Globus pallidus (tissue), 1 donor: ENCODE measurements at regions not wholly inside any gene's neighbourhood (a gene's known extent, or its start where the extent isn't known, plus 50 kb on each side); places are given as distances from the start of the nearest gene placed in this dataset.

Experiments used
- DNase-seq: peaks from one replicate; pipeline ENCODE4 v3.0.0-alpha.2; 2015; ENCODE audit warnings: low spot score

GRCh38 chr2:223523551-223524001 is 78.6 kb downstream of the SCG2 start:
- no peak for DNase-seq

- DNase-seq = no peak
Observed at GRCh38 chr2:223524066-223524465, 78.1 kb downstream of the SCG2 start.

GRCh38 chr2:223526106-223526505 is 76.1 kb downstream of the SCG2 start:
- DNase-seq = no peak

GRCh38 chr2:223528036-223528435 is 74.1 kb downstream of the SCG2 start:
- no peak for DNase-seq

- no peak for DNase-seq
Observed at GRCh38 chr2:223529696-223530095, 72.5 kb downstream of the SCG2 start.

GRCh38 chr2:223530811-223531210 is 71.3 kb downstream of the SCG2 start:
- DNase-seq = no peak

- no peak for DNase-seq
Observed at GRCh38 chr2:223532161-223532560, 70.0 kb downstream of the SCG2 start.

GRCh38 chr2:223532712-223533111 is 69.4 kb downstream of the SCG2 start:
- no peak for DNase-seq

- no peak for DNase-seq
Observed at GRCh38 chr2:223536546-223536945, 65.6 kb downstream of the SCG2 start.

GRCh38 chr2:223537115-223537514 is 65.0 kb downstream of the SCG2 start:
- DNase-seq = no peak

- DNase-seq = peak; percentile 17
Observed at GRCh38 chr2:223537651-223538601, 64.2 kb downstream of the SCG2 start.

GRCh38 chr2:223538920-223539440 is 63.2 kb downstream of the SCG2 start:
- DNase-seq = peak; percentile 13

GRCh38 chr2:223541546-223541945 is 60.6 kb downstream of the SCG2 start:
- DNase-seq = no peak

GRCh38 chr2:223542501-223542900 is 59.7 kb downstream of the SCG2 start:
- no peak for DNase-seq

- no peak for DNase-seq
Observed at GRCh38 chr2:223545406-223545805, 56.8 kb downstream of the SCG2 start.

- no peak for DNase-seq
Observed at GRCh38 chr2:223545830-223546229, 56.3 kb downstream of the SCG2 start.
